SK-N-MC (cell line): ENCODE measurements at regions not wholly inside any gene's neighbourhood (a gene's known extent, or its start where the extent isn't known, plus 50 kb on each side); places are given as distances from the start of the nearest gene placed in this dataset.
"Not testable (repeated sequence)": the region's sequence is repeated elsewhere in the genome, so short reads cannot be mapped to it uniquely, and the experiment has no call there.

ENCODE experiments used
- DNase-seq: peaks from one replicate; pipeline ENCODE4 v3.0.0-alpha.2; 2011; ENCODE audit warnings: low read depth, low spot score
- H3K27ac ChIP-seq: fragments of 200-600 bp; sonication (generic); 2 replicates; pipeline ENCODE4 v1.5.1; 2016; ENCODE audit warnings: mixed run types
- H3K36me3 ChIP-seq: fragments of 200-600 bp; sonication (generic); 2 replicates; pipeline ENCODE4 v1.6.1; 2017; ENCODE audit warnings: antibody characterized with exemption, low read length, mixed read lengths; ENCODE audit not compliant: insufficient read depth
- H3K4me3 ChIP-seq: fragments of 200-600 bp; sonication (generic); 2 replicates; pipeline ENCODE4 v1.5.1; 2016
- H3K9ac ChIP-seq: fragments of 200-600 bp; sonication (generic); 2 replicates; pipeline ENCODE4 v1.8.0; 2017; ENCODE audit warnings: mixed run types, mixed read lengths; ENCODE audit not compliant: insufficient read length
- H3K9me3 ChIP-seq: fragments of 200-600 bp; sonication (generic); 2 replicates; pipeline ENCODE4 v1.6.1; 2017; ENCODE audit warnings: low read depth, mild to moderate bottlenecking, antibody characterized with exemption, low read length, moderate library complexity, mixed read lengths
- EZH2 ChIP-seq: fragments of 200-600 bp; sonication (generic); IDR thresholded peaks from one replicate; pipeline ENCODE4 v1.6.1; 2017; ENCODE audit warnings: antibody characterized with exemption
- FOXP2 ChIP-seq: optimal IDR thresholded peaks from 2 replicates; pipeline ENCODE3; 2011; ENCODE audit warnings: mild to moderate bottlenecking, moderate library complexity; ENCODE audit not compliant: insufficient read depth; ENCODE audit errors: extremely low read length, control extremely low read depth
- POLR2AphosphoS5 ChIP-seq: IDR thresholded peaks from 2 replicates; pipeline ENCODE4 v1.6.1; 2012; ENCODE audit warnings: mild to moderate bottlenecking, low read depth, low read length, borderline replicate concordance

- Histone ChIP-seq H3K9me3 (no peaks in the 10 kb centered on the region), H3K36me3 (no peaks in the 10 kb centered on the region), H3K27ac (no peak overlapping the region), H3K4me3 (peak overlapping the region; percentile 77), H3K9ac (no peak overlapping the region)
- TF ChIP-seq EZH2 = no peak
- no peak for TF ChIP-seq FOXP2
- no peak for TF ChIP-seq POLR2AphosphoS5
- no peak for DNase-seq
Observed at GRCh38 chr2:219852626-219853025, 225.2 kb downstream of the SLC4A3 start.

- H3K36me3 ChIP-seq = no peaks in the 10 kb centered on the region
- DNase-seq = no peak
- H3K4me3 ChIP-seq = no peak overlapping the region
- H3K27ac ChIP-seq = no peak overlapping the region
- no peak for TF ChIP-seq FOXP2
- no peak for TF ChIP-seq POLR2AphosphoS5
- TF ChIP-seq EZH2 = no peak
- no peaks in the 10 kb centered on the region for H3K9me3 ChIP-seq
- H3K9ac ChIP-seq = no peak overlapping the region
Observed at GRCh38 chr2:219856602-219857001, 229.2 kb downstream of the SLC4A3 start.

- Histone ChIP-seq H3K9me3 (no peaks in the 10 kb centered on the region), H3K27ac (no peak overlapping the region), H3K4me3 (no peak overlapping the region), H3K9ac (no peak overlapping the region), H3K36me3 (no peaks in the 10 kb centered on the region)
- TF ChIP-seq FOXP2 (no peak), POLR2AphosphoS5 (no peak), EZH2 (no peak)
- DNase-seq = no peak
Observed at GRCh38 chr2:219857751-219858150, 230.3 kb downstream of the SLC4A3 start.

- TF ChIP-seq FOXP2 (no peak), POLR2AphosphoS5 (no peak), EZH2 (no peak)
- Histone ChIP-seq H3K9me3 (no peaks in the 10 kb centered on the region), H3K36me3 (no peaks in the 10 kb centered on the region), H3K27ac (no peak overlapping the region), H3K9ac (no peak overlapping the region), H3K4me3 (no peak overlapping the region)
- no peak for DNase-seq
Observed at GRCh38 chr2:219861307-219861706, 233.9 kb downstream of the SLC4A3 start.

- TF ChIP-seq EZH2 (no peak), POLR2AphosphoS5 (no peak), FOXP2 (no peak)
- Histone ChIP-seq H3K9me3 (no peaks in the 10 kb centered on the region), H3K4me3 (no peak overlapping the region), H3K27ac (no peak overlapping the region), H3K36me3 (no peaks in the 10 kb centered on the region), H3K9ac (no peak overlapping the region)
- no peak for DNase-seq
Observed at GRCh38 chr2:219864154-219864553, 236.7 kb downstream of the SLC4A3 start.

- no peaks in the 10 kb centered on the region for H3K36me3 ChIP-seq
- DNase-seq = peak; percentile 85
- H3K9me3 ChIP-seq = no peaks in the 10 kb centered on the region
- no peak overlapping the region for H3K9ac ChIP-seq
- peak overlapping the region; percentile 47 for H3K4me3 ChIP-seq
- H3K27ac ChIP-seq = no peak overlapping the region
- TF ChIP-seq FOXP2 = no peak
- TF ChIP-seq POLR2AphosphoS5 = peak; percentile 72; the same call in 1 of the 2 replicates
Observed at GRCh38 chr2:219868635-219869034, 241.2 kb downstream of the SLC4A3 start.

GRCh38 chr2:219870041-219870440, 242.6 kb downstream of the SLC4A3 start:
- TF ChIP-seq EZH2 (no peak), FOXP2 (no peak), POLR2AphosphoS5 (no peak)
- H3K9ac ChIP-seq = no peak overlapping the region
- H3K27ac ChIP-seq = no peak overlapping the region
- no peak for DNase-seq
- H3K4me3 ChIP-seq = no peak overlapping the region
- no peaks in the 10 kb centered on the region for H3K9me3 ChIP-seq
- no peaks in the 10 kb centered on the region for H3K36me3 ChIP-seq

GRCh38 chr2:219871351-219871750, 243.9 kb downstream of the SLC4A3 start:
- H3K27ac ChIP-seq = no peak overlapping the region

GRCh38 chr2:219875036-219875435, 247.6 kb downstream of the SLC4A3 start:
- no peak overlapping the region for H3K27ac ChIP-seq
- TF ChIP-seq FOXP2 (no peak), EZH2 (no peak), POLR2AphosphoS5 (no peak)
- DNase-seq = no peak

More at GRCh38 chr2:219871351-219871750, 243.9 kb downstream of the SLC4A3 start:
- peak; percentile 52 for DNase-seq
- no peak overlapping the region for H3K9ac ChIP-seq
- TF ChIP-seq EZH2 = no peak
- TF ChIP-seq FOXP2 = no peak
- no peak for TF ChIP-seq POLR2AphosphoS5
- H3K36me3 ChIP-seq = no peaks in the 10 kb centered on the region
- peak overlapping the region; percentile 32; the same call in 1 of the 2 replicates for H3K4me3 ChIP-seq
- no peaks in the 10 kb centered on the region for H3K9me3 ChIP-seq

GRCh38 chr2:219875986-219876385, 248.6 kb downstream of the SLC4A3 start:
- H3K9me3 ChIP-seq, H3K9ac ChIP-seq, H3K27ac ChIP-seq, H3K4me3 ChIP-seq, DNase-seq, H3K36me3 ChIP-seq: not testable (repeated sequence)

More at GRCh38 chr2:219875036-219875435, 247.6 kb downstream of the SLC4A3 start:
- H3K36me3 ChIP-seq = no peaks in the 10 kb centered on the region
- H3K9ac ChIP-seq = no peak overlapping the region
- no peaks in the 10 kb centered on the region for H3K9me3 ChIP-seq
- H3K4me3 ChIP-seq = no peak overlapping the region
